Parathyroid adenoma (tissue), 2 donors: ENCODE measurements at regions not wholly inside any gene's neighbourhood (a gene's known extent, or its start where the extent isn't known, plus 50 kb on each side); places are given as distances from the start of the nearest gene placed in this dataset.
"Not testable (repeated sequence)": the region's sequence is repeated elsewhere in the genome, so short reads cannot be mapped to it uniquely, and the experiment has no call there.

Experiments
- H2AFZ ChIP-seq: fragments of 300-600 bp; sonication (generic); one replicate; pipeline ENCODE4 v1.7.0; 2017; ENCODE audit warnings: antibody characterized with exemption, mild to moderate bottlenecking
- H3K27ac ChIP-seq: fragments of 300-600 bp; sonication (generic); one replicate; pipeline ENCODE4 v1.7.0; 2017
- H3K27me3 ChIP-seq: fragments of 300-600 bp; sonication (generic); one replicate; pipeline ENCODE4 v1.7.0; 2017; ENCODE audit warnings: low read length; ENCODE audit not compliant: control insufficient read depth, insufficient read depth
- H3K36me3 ChIP-seq: fragments of 300-600 bp; sonication (generic); one replicate; pipeline ENCODE4 v1.7.0; 2017; ENCODE audit warnings: low read length; ENCODE audit not compliant: control insufficient read depth, insufficient read depth
- H3K4me1 ChIP-seq: fragments of 300-600 bp; sonication (generic); one replicate; pipeline ENCODE4 v1.7.0; 2017; ENCODE audit warnings: control low read depth
- H3K4me2 ChIP-seq: fragments of 300-600 bp; sonication (generic); one replicate; pipeline ENCODE4 v1.7.0; 2017; ENCODE audit warnings: low read length
- H3K4me3 ChIP-seq: fragments of 300-600 bp; sonication (generic); one replicate; pipeline ENCODE4 v1.7.0; 2017; ENCODE audit warnings: low read depth, low read length
- H3K79me2 ChIP-seq: fragments of 300-600 bp; sonication (generic); one replicate; pipeline ENCODE4 v1.7.0; 2017; ENCODE audit warnings: control low read depth
- H3K9ac ChIP-seq: fragments of 300-600 bp; sonication (generic); one replicate; pipeline ENCODE4 v1.7.0; 2017; ENCODE audit warnings: mild to moderate bottlenecking
- H3K9me3 ChIP-seq: fragments of 300-600 bp; sonication (generic); one replicate; pipeline ENCODE4 v1.7.0; 2017; ENCODE audit warnings: low read length; ENCODE audit not compliant: control insufficient read depth
- CTCF ChIP-seq: fragments of 300-600 bp; sonication (generic); IDR thresholded peaks from one replicate; pipeline ENCODE4 v1.7.0; 2017; ENCODE audit warnings: antibody characterized with exemption, mild to moderate bottlenecking
- donor health status: primary hyperparathyroidism.

- no peaks in the 10 kb centered on the region for H3K27me3 ChIP-seq
- no peak overlapping the region for H3K27ac ChIP-seq
- H3K4me3 ChIP-seq = no peak overlapping the region
- H3K9ac ChIP-seq = no peak overlapping the region
- TF ChIP-seq CTCF = no peak
- no peaks in the 10 kb centered on the region for H3K9me3 ChIP-seq
- H3K4me1 ChIP-seq = peaks cover 6% of the 10 kb centered on the region
- H3K79me2 ChIP-seq = peaks cover 54% of the 10 kb centered on the region
- no peak overlapping the region for H2AFZ ChIP-seq
- no peak overlapping the region for H3K4me2 ChIP-seq
- no peaks in the 10 kb centered on the region for H3K36me3 ChIP-seq
Measured at GRCh38 chr6:150755042-150755441, 110.5 kb upstream of the MTHFD1L start.

- H3K9me3 ChIP-seq = no peaks in the 10 kb centered on the region
- H3K27me3 ChIP-seq = no peaks in the 10 kb centered on the region
- H3K27ac ChIP-seq = no peak overlapping the region
- H3K4me1 ChIP-seq = peaks cover 6% of the 10 kb centered on the region
- no peak overlapping the region for H3K4me3 ChIP-seq
- no peaks in the 10 kb centered on the region for H3K36me3 ChIP-seq
- H3K4me2 ChIP-seq = no peak overlapping the region
- no peak for TF ChIP-seq CTCF
- H3K9ac ChIP-seq = no peak overlapping the region
- H3K79me2 ChIP-seq = peaks cover 54% of the 10 kb centered on the region
- H2AFZ ChIP-seq = no peak overlapping the region
Measured at GRCh38 chr6:150755524-150755923, 110.0 kb upstream of the MTHFD1L start.

GRCh38 chr6:150756173-150756572 is 109.3 kb upstream of the MTHFD1L start:
- Histone ChIP-seq H3K79me2 (peaks cover 54% of the 10 kb centered on the region), H2AFZ (no peak overlapping the region), H3K27ac (no peak overlapping the region), H3K36me3 (no peaks in the 10 kb centered on the region), H3K9ac (no peak overlapping the region), H3K27me3 (no peaks in the 10 kb centered on the region), H3K9me3 (no peaks in the 10 kb centered on the region), H3K4me1 (peaks cover 6% of the 10 kb centered on the region), H3K4me3 (no peak overlapping the region), H3K4me2 (no peak overlapping the region)
- no peak for TF ChIP-seq CTCF

- H3K9ac ChIP-seq, H3K4me1 ChIP-seq, H3K36me3 ChIP-seq, H3K4me3 ChIP-seq, H3K9me3 ChIP-seq, H3K27ac ChIP-seq, H3K4me2 ChIP-seq, H2AFZ ChIP-seq, H3K27me3 ChIP-seq: not testable (repeated sequence)
- peaks cover 47% of the 10 kb centered on the region for H3K79me2 ChIP-seq
Measured at GRCh38 chr6:150757807-150758206, 107.7 kb upstream of the MTHFD1L start.

GRCh38 chr6:150759483-150759882 is 106.0 kb upstream of the MTHFD1L start:
- Histone ChIP-seq H3K4me3 (no peak overlapping the region), H3K4me1 (peaks cover 12% of the 10 kb centered on the region), H3K27ac (no peak overlapping the region), H2AFZ (no peak overlapping the region), H3K9me3 (no peaks in the 10 kb centered on the region), H3K79me2 (peaks cover 41% of the 10 kb centered on the region), H3K4me2 (no peak overlapping the region), H3K36me3 (no peaks in the 10 kb centered on the region), H3K9ac (no peak overlapping the region), H3K27me3 (no peaks in the 10 kb centered on the region)
- no peak for TF ChIP-seq CTCF
